GM19324 (cell line): ENCODE measurements at regions not wholly inside any gene's neighbourhood (a gene's known extent, or its start where the extent isn't known, plus 50 kb on each side); places are given as distances from the start of the nearest gene placed in this dataset.

ENCODE experiments used
- ATAC-seq: cut with Tn5 transposase; IDR thresholded peaks from one replicate; pipeline ENCODE4 v1.9.1; 2021; ENCODE audit warnings: mild to moderate bottlenecking, moderate library complexity; ENCODE audit not compliant: unreplicated experiment, low FRiP score

DNA sequence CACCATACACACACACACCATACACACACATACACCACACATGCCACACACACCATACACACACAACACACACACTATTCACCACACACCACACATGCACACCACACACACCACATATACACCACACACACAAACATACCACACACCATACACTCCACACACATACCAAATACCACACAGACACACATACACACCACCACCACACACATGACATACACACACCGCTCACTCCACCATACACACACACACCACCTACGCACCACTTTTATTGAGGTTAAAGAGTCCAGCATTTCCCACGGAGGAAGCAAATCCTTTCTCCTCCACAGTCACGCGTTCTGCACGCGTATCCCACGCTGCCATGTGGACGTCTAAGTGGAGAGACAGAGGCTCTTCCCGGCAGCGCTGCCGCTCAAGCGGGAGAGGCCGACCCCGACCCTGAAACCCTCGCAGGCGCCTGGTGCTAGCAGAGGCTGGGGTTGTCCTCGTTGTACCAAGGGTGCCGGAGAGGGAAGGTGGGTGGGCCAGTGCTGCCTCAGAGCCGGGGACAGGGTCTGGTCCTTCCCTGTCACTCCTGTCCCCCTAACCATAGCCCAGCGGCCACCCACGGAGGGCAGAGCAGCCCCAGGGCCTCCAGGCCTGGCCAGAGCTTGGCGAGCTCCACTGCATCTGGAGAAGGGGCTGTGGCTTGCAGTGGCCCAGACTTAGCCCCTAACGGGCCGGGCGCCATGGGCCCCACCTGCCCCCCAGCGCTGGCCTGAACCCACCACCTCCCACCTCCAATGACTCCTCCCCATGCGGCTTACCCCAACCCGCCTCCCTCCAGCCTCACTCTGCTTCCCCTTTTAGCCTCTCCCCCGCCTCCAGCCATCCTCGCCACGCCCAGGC, 1495.0 kb downstream of the BRD1 start:
- no peak for ATAC-seq

DNA sequence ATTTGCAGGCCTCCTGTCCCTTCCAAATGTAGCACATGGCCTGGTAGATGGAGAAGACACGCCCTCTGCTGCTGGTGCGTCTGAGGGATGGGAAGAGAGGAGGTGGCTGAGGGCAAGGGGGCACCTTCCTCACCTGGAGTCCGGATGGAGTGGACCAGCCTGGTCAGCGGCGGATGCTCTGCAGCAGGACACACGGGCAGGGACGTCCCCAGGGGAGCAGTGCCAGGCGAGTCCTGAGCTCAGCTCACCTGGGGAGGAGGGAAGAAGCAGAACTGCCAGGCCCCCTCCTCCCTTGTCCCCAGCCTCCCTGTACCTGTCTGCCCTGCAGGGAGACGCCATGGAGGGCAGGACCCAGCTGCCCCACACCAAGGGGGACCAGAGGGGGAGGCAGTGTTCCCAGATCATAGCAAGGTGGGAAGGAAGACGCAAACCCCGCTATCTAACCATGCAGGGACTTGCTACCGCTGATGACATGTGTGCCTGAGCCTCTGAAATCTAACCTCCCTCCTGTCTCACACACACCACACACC, 1495.9 kb downstream of the BRD1 start:
- ATAC-seq = no peak

DNA sequence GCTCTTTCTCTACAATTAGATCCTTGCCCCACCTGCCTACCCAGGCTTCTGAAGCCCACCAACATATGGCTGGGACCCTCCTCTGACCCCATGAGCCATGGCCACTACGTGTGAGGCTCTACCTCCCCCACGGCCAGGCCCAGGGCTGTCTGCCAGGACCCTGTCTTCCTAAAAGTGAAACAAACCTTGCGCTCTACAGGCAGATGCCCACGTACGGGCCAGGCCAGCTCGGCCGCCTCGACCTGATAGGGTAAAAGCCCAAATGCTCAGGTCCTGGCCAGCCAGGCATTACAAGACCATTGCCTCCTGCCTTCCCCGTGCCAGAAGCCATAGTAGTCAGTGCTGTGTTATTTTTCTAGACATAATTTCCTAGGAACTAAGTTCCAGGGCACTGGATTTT, 1496.4 kb downstream of the BRD1 start:
- no peak for ATAC-seq

DNA sequence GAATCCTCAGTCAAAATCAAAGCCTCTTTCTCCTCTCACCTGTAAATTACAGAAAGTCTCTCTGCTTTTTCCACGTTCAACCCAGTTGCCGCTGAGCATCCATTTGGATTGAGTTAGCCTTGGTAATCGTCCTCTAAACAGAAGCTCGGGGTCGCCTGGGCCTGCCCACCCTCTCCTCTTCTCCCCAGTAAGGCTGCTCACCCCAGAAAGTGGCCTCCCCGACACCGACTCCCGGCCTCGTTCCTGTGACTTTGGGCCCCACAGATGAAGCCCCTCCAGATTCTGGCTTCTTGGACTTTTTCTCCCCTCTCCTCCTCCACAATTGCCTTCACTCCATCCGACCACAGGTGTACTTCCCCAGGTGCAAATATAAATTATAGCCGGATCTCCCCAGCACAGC, 1500.0 kb downstream of the BRD1 start:
- no peak for ATAC-seq

DNA sequence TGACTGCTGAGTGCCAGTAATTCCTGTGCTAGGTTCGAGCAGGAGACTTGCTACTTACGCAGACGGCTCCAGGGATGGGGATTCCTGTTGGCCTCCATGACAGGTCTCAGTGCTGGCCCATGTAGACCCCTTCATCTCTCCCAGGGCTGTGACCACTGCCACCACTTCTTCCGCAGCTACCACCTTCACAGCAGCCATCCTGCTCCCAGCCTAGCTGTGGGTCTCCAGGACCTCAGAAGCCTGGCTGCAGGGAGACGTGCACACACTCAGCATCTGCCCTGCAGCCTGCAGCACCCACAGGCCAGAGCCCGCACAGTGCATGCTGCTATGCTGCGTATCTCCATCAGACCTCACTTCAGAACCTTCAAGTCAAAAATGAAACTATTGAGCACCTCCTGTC, 1503.9 kb downstream of the BRD1 start:
- no peak for ATAC-seq

DNA sequence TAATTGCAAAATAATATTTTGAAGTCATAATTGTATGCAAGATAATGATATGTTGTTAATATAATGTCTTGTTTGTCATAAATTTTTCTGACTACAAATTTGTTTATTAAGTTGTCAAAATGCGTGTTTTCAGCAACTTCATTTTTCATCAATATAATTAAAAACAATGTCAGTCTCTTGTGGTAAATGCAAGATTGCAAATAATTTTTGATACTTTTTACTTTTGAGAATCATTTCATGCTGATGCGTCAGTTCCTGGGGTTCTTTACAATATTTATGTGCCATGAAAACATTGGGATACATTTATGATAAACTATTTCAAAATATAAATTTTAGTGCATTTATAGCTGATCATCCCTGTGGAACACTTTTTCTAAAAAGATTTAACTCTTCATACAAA, 1504.8 kb downstream of the BRD1 start:
- ATAC-seq = no peak

DNA sequence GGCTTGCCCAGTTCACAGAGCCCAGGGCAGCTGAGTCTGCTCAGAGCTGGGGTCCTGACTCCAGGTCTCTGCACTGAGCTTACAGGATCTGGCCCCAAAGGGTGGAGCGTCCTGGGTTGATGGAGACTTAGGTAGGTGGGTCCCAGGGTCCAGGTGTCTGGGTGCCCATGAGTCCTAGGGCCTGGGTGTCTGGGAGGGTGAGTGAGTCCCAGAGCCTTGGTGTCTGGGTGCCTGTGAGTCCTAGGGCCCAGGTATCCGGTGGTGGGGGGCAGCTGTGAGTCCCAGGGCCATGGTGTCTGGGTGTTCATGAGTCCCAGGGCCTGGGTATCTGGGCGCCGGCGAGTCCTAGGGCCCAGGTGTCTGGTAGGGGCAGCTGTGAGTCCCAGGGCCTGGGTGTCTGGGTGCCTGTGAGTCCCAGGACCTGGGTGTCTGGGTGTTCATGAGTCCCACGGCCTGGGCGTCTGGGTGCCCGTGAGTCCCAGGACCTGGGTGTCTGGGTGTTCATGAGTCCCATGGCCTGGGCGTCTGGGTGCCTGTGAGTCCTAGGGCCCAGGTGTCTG, 1505.6 kb downstream of the BRD1 start:
- ATAC-seq = no peak

DNA sequence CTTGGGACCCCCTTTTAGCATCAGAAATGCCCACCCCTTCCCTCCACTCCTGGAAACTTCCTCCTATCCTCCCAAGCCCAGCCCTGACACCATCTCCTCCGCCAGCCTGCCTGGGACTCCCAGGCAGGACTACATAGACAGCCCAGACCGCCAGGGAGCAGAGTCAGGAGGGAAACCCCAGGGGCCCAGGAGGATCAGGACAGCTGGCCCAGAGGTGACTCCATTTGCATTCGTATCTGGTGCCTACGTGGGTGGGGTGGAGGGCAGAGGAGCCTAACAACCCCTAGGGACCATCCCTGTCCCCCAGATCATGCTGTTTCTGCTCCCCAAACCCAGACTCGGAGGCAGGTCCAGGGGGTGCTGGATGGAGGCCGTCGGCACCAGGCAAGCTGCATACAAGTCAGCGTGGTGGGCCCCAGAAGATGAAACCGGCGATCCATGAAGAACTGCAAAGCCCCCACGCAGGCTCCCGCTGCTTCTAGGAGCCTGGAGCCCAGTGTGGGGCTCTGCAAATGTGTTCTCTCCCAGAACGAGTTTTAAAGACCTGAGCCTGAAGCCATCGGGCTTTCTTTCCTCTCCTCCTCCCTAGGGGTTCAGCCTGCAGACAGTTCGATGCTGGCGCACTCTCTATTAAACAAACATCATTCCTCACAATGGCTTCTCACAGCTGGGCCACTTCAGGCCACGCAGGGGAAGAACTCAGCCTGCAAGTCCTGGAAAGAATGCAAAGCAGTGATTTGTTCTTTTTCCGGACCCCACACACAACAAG, 1506.8 kb downstream of the BRD1 start:
- ATAC-seq = no peak

DNA sequence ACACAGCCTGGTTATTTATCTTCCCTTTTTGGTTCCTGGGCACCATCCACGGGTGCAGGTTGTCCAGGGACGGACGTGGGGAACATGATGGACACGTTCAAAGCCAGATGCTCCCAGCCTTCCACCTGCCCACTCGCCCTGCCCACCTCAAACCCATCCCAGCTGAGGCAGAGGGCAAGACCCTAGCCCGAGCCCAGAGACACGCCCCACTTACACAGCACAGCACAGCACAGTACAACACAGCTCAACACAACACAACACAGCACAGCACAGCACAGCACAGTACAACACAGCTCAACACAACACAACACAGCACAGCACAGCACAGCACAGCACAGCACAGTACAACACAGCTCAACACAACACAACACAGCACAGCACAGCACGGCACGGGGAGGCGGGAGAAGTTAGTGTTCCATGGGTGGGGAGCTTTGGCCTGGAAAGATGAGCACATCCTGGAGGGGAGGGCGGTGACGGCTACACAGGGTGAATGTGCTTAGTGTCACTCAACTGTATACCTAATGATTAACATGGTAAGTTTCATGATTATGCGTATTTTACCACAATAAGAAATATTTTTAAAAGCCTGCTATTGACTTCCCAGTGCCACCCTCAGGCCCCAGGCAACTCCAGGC, 1507.5 kb downstream of the BRD1 start:
- no peak for ATAC-seq

DNA sequence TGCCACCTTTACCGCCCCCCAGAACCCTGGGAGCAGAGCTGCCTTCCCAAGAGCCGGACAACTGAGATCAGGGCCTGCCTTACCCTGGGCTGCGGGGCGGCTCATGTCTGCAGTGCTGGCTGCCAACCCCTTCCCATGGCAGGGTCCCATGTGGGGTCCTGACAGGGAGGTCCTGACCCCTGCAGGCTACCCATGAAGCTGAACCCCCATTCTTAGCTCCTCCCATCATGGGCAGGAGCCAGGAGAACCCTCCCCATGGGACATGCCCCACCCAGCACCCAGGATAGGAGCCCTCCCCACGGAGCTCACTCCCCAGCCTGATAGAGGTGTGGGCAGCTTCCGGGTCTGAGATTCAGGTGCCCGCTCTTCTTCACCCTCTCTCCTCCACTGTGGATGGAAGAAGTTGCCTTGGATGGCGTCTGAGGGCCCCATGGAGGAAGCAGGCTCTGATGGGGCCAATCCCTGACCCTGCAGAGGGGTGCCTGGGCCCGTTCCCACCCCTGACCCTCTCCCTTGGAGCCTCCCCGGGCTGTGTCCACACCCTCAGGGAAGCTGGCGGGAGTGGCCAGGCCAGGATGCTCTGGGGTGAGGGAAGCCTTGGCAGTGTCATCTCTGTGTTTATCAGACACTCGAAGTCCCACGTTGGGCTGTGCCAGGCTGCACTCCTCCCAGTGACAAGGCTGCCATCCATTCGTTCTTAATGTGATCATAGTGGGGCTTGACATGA, 1508.2 kb downstream of the BRD1 start:
- ATAC-seq = no peak

DNA sequence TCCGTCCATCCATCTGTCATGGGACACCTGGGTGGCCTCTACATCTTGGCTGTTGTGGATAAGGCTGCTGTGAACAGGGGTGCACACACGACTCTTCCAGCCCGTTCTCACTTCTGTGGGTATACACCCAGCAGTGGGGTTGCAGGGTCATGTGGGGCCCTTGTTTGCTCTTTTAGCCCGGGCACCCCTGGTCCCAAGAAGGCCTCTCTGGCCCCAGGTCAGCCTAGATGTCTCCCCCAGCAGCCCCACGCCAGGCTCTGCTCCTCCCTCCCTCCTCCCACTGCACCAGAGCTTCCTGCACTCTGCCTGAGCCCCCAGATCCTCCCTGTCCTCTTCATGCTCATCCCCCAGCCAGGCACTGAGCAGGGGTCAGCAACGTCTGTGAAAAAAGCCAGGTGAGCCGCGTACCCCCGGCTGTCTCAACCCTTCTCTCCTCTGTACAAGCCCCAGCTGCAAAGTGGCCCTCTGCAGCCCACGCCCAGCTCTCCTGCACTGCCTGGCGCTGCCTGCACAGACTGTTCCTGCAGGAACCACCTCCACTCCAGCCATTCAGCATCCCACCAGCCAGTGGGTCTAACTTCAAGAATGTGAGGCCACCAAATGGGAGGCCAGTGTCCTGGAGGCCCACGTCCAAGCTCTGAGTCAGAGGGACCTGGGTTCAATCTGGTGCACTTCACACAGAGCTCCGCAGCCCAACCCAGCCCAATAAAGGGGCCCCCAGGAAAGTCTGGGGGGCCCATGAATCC, 1508.9 kb downstream of the BRD1 start:
- ATAC-seq = no peak

DNA sequence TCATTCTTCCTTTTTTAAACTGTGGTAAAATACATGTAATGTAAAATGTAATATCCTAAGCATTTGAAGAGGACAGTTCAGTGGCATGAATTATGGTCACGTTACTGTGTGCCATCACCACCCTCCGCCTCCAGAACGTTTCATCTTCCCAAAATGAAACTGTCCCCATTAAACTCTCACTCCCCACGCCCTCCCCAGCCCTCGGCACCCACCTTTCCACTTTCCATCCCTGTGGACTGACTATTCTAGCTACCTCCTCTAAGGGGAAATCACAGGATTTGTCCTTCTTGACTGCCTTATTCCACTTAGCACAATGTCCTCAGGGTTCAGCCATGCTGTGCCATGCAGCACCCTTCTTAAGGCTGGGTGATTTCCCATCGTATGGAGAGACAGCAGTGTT, 1509.5 kb downstream of the BRD1 start:
- no peak for ATAC-seq

DNA sequence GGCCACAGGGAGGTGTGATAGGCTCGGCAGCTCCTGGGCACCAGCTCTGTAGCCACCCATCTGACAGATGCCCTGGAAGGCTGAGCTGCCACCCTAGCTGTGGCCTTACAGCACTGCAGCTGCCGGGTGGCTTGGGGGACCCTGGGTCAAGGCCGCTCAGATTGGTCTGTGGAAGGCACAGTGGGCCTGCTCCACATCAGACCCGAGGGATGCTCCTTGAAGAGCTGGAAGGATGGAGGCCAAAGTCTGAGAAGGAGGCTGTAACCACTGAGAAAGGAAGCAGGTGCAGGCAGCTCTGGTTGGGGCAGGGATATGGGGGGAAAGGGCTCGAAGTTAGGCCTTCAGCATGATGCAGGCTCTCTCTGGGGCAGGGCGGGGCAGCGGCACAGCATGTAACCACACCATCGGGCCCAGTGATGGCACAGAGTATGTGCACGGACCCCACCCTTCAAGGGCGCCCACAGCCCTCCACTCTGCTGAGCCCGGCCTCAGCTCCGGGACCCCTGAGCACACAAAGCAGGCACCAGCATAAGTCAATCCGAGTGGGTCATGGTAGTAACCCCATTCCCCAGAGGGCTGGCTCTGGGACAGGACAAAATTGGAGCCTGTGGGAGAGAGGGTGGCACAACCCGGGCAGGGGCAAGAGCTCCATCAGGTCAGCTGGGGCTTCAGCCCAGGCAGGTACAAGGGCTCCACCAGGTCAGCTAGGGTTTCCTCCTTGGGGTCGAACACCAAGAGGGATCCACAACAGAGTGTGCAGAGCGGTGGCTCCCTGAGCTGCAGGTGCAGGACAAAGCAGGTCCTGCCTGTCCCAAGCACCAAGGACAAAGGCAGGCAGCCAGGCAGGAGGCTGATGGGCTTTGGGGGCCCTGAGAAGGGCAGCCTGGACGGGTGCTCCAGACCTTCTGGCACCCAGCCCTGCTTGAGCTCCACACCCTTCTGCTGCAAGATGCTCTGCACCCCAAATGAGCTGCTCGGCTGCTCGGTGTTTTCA, 1511.1 kb downstream of the BRD1 start:
- no peak for ATAC-seq

DNA sequence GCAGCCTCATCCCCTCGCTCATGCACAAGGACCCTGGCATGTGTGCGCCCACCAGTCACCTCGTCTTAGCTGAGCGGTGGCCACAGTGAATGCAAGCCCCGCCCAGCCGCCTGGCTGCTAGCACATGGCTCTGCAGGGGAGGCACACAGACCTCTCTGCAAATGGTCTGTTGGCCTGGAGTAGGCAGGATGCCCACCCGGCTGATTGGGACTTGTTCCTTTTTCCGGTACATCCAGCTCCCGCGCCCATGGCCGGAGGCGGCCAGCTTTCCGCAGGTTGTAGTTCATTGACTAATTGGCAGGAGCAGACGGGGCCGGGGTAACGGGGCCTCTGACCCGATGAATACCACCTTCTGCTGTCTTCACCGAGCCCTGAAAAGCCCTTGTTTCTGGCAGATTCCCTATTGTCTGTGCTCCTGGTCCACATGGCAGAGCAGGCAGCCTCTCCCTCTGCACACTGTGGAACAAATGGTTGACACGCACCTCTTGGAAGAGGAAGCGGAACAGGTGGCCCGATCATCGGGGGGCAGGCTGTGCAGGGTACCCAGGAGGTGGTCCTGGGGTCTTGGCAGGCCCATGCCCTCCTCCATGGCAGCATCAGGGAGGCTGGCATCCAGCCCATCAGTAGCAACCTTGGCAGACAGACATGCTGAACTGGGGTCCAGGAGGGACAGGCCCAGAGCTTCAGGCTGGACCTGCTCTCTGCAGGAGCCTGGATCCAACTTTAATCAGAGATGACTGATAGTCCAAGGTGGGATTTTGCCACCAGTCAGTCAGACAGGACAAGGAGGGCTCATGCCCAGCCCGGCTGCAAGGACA, 1512.0 kb downstream of the BRD1 start:
- no peak for ATAC-seq

DNA sequence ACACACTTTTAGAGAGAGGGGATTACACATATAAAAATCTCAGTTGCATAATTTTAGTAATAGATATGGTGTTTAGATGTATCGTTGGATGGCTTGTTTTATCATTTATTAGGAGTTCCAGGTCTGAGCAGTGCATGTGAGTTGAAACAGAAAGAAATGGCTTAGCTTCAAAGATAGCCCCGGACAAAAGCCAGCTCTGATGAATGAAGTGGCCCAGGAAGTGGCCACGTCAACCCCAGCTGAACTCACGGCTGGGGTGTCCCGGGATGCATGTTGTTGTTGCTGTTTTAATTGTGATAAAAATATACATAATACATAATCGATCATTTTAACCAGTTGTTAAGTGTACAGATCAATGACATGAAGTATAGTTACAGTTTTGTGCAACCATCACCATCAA, 1513.6 kb downstream of the BRD1 start:
- ATAC-seq = no peak

DNA sequence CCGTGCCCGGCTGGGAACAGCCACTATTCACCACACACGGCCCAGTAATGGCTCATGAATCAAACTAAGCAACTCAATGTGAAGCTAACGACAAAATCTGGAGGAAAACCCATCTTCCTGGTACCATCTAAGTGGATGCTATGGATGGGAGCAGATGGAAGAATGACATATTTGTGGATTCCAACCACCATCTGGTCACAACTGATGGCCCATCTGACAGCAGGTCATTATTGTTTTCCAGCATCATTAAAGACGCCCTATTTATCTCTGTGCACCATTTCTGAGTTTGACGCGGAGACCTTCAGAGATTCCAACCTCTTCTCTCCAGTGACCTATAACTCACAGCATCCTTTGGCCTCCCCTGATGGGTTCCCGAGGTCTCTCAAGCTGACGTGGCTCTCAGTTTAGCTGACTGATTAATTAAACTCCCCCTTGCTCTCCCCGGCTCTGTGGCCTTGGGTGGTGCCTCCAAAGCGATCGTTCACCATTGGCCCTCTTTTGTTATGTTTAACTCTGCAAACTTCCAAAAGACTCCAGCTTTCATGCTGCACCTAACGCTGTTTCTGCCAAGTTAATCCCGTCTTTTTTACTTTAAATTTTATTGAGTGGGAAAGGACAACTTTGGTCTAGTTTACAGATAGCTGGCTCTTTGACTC, 1514.4 kb downstream of the BRD1 start:
- no peak for ATAC-seq

DNA sequence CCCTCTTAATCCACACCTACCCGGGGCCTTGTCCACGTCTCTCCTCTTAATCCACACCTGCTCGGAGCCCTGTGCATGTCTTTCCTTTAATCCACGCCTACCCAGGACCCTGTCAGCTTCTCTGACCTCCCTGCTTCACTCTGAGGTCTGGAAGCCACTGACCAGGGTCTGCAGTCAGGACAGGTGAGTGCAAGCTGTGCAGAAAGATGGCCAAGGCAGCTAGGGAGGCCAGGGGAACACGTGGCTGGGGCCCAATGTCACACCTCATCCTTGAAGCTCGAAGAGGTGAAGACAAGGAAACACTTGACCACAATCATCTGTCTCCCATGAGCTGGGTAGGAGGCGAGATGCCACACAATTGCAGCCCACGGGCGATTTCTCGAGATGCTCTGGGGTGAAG, 1516.9 kb downstream of the BRD1 start:
- ATAC-seq = no peak
